Stimulated activated CD4-positive, alpha-beta T cell treated with anti-CD3 and anti-CD28 coated beads, Interleukin-15, amount 100 ng/mL, for 48 hours (primary cell): ENCODE measurements at regions not wholly inside any gene's neighbourhood (a gene's known extent, or its start where the extent isn't known, plus 50 kb on each side); places are given as distances from the start of the nearest gene placed in this dataset.

Experiments used
- DNase-seq, 2 donors: peaks; one replicate each; pipeline ENCODE4 v3.0.0-alpha.2; 2020; ENCODE audit warnings: low read depth in 2 of 2

- DNase-seq: no peak
Measured at GRCh38 chr13:109440320-109440719, 346.1 kb downstream of the IRS2 start.

DNA sequence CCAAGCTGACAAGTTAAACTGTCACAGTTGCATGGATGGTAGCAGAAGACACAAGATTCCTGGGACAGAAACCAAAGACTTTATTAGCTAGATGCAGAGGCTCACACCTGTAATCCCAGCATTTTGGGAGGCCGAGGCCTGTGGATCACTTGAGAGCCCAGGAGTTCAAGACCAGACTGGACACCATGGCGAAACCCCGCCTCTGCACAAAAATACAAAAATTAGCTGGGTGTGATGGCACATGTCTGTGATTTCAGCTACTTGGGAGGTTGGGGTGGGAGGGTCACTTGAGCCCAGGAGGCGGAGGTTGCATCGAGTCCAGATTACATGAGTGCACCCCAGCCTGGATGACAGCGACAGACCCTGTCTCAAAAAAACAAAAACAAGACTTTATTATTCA, 346.6 kb downstream of the IRS2 start:
- DNase-seq: no peak

DNA sequence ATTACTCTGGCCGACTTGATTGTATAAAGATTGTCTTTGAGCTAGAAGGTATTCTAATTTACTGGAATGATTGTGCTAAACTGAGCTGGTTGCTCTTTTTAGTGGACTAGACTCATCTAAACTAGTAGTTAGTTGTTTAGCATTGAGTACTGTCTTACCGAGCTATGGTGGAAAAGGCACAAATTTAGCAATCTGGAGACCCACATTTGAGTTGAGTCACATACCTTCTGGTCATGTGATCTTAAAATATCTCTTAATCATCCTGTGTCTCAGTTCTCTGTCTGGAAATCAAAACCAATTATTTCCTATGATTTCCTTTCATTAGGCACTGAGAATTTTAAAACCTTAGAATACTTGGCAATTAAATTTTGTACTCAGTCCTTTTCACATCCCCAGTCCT, 349.5 kb downstream of the IRS2 start:
- no peak for DNase-seq

GRCh38 chr13:109436055-109436622, 350.2 kb downstream of the IRS2 start:
- no peak for DNase-seq

- DNase-seq: no peak
Measured at GRCh38 chr13:109431217-109431616, 355.2 kb downstream of the IRS2 start.

DNA sequence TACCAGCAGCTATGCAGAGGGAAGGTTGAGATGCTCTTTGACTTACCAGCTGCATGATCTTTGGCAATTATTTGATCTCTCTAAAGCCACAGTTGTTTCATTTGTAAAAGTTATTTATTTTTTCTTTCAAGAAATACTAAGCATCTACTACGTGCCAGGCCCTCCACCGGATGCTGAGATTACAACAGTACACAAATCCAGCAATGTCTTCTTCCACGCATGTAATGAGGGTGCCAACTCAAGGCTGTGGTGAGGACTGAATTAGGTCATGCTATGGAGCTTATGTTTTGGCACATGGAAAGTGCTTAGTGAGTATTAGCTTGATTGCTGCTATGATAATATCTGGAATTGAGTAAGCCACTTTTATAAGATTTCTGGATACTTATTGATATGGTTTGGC, 358.2 kb downstream of the IRS2 start:
- DNase-seq: no peak

DNA sequence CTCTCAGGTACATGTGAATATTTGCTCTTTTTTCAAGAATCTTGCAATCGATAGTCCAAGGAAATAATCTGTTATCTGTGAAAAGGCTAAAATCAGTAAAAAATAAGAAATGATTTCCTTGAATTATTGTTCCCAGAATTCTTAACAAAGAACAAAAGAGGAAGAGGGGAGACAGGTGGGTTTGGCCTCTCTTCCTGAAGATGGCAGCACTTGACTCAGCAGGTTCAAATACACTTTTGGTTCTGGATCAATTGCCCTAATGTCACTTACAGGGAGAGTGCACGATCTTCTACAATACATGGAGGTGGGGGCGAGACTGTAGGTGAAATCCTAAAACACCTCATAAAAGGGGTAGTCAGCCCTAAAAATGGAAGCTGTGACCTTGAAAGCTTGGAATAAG, 358.7 kb downstream of the IRS2 start:
- no peak for DNase-seq

- DNase-seq: no peak
Measured at GRCh38 chr13:109427148-109427547, 359.2 kb downstream of the IRS2 start.

DNA sequence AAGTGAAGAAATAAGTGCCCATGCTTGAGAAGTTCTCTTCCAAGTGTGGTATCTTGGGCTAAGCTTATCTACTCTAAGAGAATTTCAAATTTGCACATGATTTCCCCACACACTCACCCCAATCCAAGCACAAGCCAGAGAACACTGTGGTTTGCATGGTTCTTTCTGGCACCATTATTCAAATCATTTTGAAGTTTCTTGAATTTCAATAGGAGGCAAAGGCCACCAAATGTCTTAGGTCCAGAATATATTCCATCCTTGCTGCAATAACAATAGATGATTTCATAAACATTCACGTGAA, 359.7 kb downstream of the IRS2 start:
- no peak for DNase-seq

GRCh38 chr13:109425821-109426689, 360.3 kb downstream of the IRS2 start:
- DNase-seq: no peak

GRCh38 chr13:109422161-109422560, 364.2 kb downstream of the IRS2 start:
- DNase-seq: no peak

GRCh38 chr13:109419896-109420295, 366.5 kb downstream of the IRS2 start:
- DNase-seq: no peak

DNA sequence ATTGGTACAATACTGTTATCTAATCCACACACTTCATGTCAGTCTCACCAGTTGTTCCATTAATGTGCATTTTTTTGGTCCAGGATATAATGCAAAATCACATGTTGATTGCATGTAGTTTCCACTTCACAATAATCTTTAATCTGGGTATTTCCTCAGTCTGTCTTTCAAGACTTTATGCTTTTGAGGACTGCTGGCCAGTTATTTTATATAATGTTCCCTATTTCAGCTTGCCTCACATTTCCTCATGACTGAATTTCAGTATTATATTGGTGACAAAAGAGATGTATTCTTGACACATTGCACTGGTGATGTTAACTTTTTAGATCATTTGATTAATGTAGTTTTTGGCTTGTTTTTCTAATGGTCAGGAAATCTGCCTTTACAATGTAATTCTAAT, 368.3 kb downstream of the IRS2 start:
- no peak for DNase-seq

- DNase-seq: no peak
Measured at GRCh38 chr13:109416001-109416400, 370.4 kb downstream of the IRS2 start.

DNA sequence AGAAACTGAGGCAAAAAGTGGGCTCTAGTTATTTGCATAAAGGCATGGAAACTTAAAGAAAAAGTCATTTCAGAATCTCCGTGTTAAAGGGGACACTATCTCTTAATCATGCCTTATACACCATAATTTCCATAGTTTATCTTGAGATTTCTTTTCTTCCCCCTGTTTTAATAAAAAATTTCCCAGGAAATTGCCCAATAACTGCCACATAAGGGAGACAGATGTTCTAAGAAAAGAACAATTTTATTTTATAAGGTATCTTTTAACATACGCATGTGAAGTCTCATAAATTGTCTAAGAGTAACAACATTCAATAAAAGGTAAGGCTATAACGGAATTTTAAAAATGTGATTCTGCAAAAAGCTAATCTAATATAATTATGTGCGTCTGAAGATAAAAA, 371.3 kb downstream of the IRS2 start:
- no peak for DNase-seq

DNA sequence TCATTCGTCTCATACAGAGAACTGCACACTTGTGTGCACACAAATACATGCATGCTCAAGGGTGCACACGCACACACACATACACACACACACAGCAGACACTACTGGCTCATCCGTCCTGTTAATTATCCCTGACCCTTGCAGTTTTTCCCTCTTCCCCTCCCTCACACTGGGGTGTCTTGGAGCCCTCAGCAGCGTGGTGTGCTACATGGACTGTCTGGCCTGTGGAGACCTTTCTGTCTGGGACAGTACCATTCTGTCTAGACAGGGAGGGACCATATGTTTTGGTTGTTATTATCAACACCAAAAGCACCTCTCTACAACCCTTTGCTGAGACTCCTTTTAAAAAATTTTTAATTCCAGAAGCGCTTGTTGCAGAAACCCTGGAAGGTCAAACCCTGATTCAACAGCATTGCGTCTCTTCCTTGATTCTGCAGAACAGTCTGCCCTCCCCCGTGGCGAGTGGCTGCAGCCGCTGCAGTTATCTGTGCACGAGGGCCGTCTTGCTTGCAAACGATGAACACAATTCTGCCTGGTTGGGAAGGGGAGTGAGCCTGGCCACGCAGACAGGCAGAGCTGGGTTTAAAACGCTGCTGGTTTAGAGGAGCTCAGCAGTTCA, 374.0 kb downstream of the IRS2 start:
- no peak for DNase-seq

- no peak for DNase-seq
Measured at GRCh38 chr13:109410868-109411267, 375.5 kb downstream of the IRS2 start.

GRCh38 chr13:109408591-109409382, 377.6 kb downstream of the IRS2 start:
- no peak for DNase-seq

- DNase-seq: no peak
Measured at GRCh38 chr13:109406376-109406992, 379.9 kb downstream of the IRS2 start.

DNA sequence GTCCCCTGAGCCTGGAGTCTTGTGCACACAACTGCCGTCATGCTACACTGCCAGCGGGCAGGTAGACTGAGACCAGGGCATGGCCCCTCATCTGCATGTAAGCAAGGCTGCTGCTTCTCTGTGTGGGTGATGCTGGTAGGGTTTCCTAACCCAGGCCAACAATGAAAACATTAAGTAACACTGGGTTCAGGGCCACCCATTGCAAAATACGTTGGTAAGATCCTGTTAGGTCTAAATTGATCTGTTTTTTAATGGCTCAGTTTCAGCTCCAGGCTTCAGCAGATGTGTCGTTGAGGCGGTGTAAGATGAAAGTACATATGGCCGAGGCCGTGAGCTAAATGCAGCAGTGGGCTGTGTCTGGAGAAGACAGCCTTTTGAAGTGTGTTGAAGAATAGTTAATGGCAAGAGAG, 383.4 kb downstream of the IRS2 start:
- no peak for DNase-seq

- DNase-seq: no peak
Measured at GRCh38 chr13:109401891-109402290, 384.5 kb downstream of the IRS2 start.

DNA sequence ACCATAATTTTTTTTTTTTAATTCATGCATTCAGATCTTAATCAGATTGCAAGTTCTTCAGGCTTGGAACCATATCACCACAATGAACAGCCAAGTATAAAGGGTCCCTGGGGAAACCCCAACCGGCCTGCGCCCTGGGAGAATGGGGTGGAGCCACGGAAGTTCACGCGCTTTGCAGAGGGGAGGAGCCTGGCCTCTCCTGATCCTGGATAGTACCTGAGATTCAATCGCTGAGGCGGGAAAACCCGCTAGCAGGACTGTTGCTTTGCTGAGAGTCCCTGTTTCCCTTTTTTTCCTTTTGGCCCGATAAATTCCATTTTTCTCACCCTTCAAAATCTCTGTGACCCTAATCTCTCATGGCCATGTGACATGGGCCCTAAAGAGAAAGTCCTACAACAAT, 385.1 kb downstream of the IRS2 start:
- DNase-seq: no peak
